A673 (cell line): ENCODE measurements at regions not wholly inside any gene's neighbourhood (a gene's known extent, or its start where the extent isn't known, plus 50 kb on each side); places are given as distances from the start of the nearest gene placed in this dataset.

Experiments
- BruUV-seq: library from RNA; stranded (reverse); fragments of 400-500 nt; replicated peaks from 2 replicates; lab custom pipeline; 2021; lab: Mats Ljungman, UMichigan
- CTCF ChIA-PET: fragments of 300-600 bp; sonication (Branson Sonifier 250); formaldehyde crosslinking; loops from one replicate; lab custom pipeline; 2022; ENCODE audit warnings: antibody characterized with exemption; lab: Charles Lee
- POLR2A ChIA-PET: fragments of 300-600 bp; sonication (Branson Sonifier 250); formaldehyde crosslinking; loops from one replicate; lab custom pipeline; 2022; ENCODE audit warnings: antibody characterized with exemption; ENCODE audit not compliant: low non-redundant PET; lab: Charles Lee
- DNase-seq: peaks from one replicate; pipeline ENCODE4 v3.0.0-alpha.2; 2015; ENCODE audit warnings: low spot score
- H3K27ac ChIP-seq: fragments of 200-600 bp; sonication (generic); 2 replicates; pipeline ENCODE4 v1.5.1; 2016; ENCODE audit warnings: mixed run types, low read depth, mild to moderate bottlenecking, mixed read lengths, antibody characterized with exemption, low read length; ENCODE audit not compliant: poor library complexity, severe bottlenecking
- H3K27me3 ChIP-seq: fragments of 200-600 bp; sonication (generic); replicated peaks from 2 replicates; pipeline ENCODE4 v1.6.1; 2017; ENCODE audit warnings: mixed run types, low read depth, mild to moderate bottlenecking, mixed read lengths, antibody characterized with exemption, low read length; ENCODE audit not compliant: insufficient read depth, poor library complexity
- H3K36me3 ChIP-seq: fragments of 200-600 bp; sonication (generic); 2 replicates; pipeline ENCODE4 v1.6.1; 2016; ENCODE audit warnings: mixed run types, mild to moderate bottlenecking, mixed read lengths, antibody characterized with exemption, low read length; ENCODE audit not compliant: insufficient read depth, poor library complexity, severe bottlenecking
- H3K4me1 ChIP-seq: fragments of 200-600 bp; sonication (generic); 2 replicates; pipeline ENCODE4 v1.6.1; 2017; ENCODE audit warnings: mixed run types, mild to moderate bottlenecking, mixed read lengths, antibody characterized with exemption, low read length; ENCODE audit not compliant: insufficient read depth, poor library complexity, severe bottlenecking
- H3K4me3 ChIP-seq: fragments of 200-600 bp; sonication (generic); 2 replicates; pipeline ENCODE4 v1.5.1; 2016; ENCODE audit warnings: low read depth, mixed run types, mild to moderate bottlenecking, mixed read lengths, low read length; ENCODE audit not compliant: poor library complexity, severe bottlenecking
- H3K9me3 ChIP-seq: fragments of 200-600 bp; sonication (generic); 2 replicates; pipeline ENCODE4 v1.6.1; 2016; ENCODE audit warnings: mixed run types, low read depth, mild to moderate bottlenecking, mixed read lengths, antibody characterized with exemption, low read length; ENCODE audit not compliant: poor library complexity, severe bottlenecking
- CTCF ChIP-seq: fragments of 300-800, 200-600 bp; sonication (generic); conservative IDR thresholded peaks from 2 replicates; pipeline ENCODE4 v1.5.1; 2017; ENCODE audit warnings: low read depth, mild to moderate bottlenecking, antibody characterized with exemption, low read length, moderate library complexity, mixed read lengths
- EZH2 ChIP-seq: fragments of 200-600 bp; sonication (generic); IDR thresholded peaks from 2 replicates; pipeline ENCODE4 v1.6.1; 2017; ENCODE audit warnings: borderline replicate concordance, low read depth, mild to moderate bottlenecking, mixed read lengths, antibody characterized with exemption, low read length; ENCODE audit not compliant: poor library complexity, severe bottlenecking
- intact Hi-C: fragments of 100-400 bp; cut with micrococcal nuclease; formaldehyde crosslinking; loops from one replicate; pipeline ENCODE4 v1.10.0; 2022; ENCODE audit not compliant: unreplicated experiment

- Histone ChIP-seq H3K9me3 (no peaks in the 10 kb centered on the region), H3K36me3 (no peaks in the 10 kb centered on the region), H3K4me1 (no peaks in the 10 kb centered on the region), H3K27me3 (no peaks in the 10 kb centered on the region), H3K4me3 (no peak overlapping the region), H3K27ac (no peak overlapping the region)
- TF ChIP-seq EZH2 = no peak
- ChIA-PET CTCF (no interaction called here), POLR2A (no interaction called here)
- no TSS peak for BruUV-seq
- intact Hi-C loops = no loop called here
- DNase-seq = no peak
Measured at GRCh38 chr4:138859254-138859653, 156.3 kb upstream of the NOCT start.

- CTCF ChIA-PET = no interaction called here
- intact Hi-C loops = no loop called here
Measured at GRCh38 chr4:138858419-138858818, 157.2 kb upstream of the NOCT start.

DNA sequence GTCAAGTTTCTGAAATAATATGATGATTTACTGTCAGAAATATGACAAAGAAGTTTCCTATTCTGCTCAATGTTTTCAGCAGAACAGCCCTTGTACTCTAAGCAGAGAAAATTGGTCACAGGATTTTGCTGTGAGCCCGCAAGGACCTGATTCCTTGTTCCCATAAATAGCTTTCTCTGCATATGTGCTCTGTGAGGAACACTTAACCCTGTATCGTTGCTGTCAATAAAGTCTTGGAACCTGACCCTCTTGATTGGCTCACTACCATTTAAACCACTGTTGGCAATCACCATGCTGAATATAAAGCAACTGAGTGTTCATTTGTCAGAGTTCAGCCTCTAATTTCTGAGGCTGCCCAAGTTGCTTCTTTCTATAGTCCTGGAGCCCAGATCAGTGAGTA, 158.2 kb upstream of the NOCT start:
- no peak for DNase-seq
- ChIA-PET POLR2A (no interaction called here), CTCF (no interaction called here)
- Histone ChIP-seq H3K4me3 (no peak overlapping the region), H3K36me3 (no peaks in the 10 kb centered on the region), H3K9me3 (no peaks in the 10 kb centered on the region), H3K4me1 (no peaks in the 10 kb centered on the region), H3K27me3 (no peaks in the 10 kb centered on the region), H3K27ac (no peak overlapping the region)
- BruUV-seq = no TSS peak
- intact Hi-C loops = no loop called here
- TF ChIP-seq EZH2 (no peak), CTCF (no peak)

More at GRCh38 chr4:138858419-138858818, 157.2 kb upstream of the NOCT start:
- TF ChIP-seq CTCF = no peak
- TF ChIP-seq EZH2 = no peak
- POLR2A ChIA-PET = no interaction called here
- no peaks in the 10 kb centered on the region for H3K36me3 ChIP-seq
- H3K4me3 ChIP-seq = no peak overlapping the region
- no TSS peak for BruUV-seq
- no peak for DNase-seq
- no peaks in the 10 kb centered on the region for H3K4me1 ChIP-seq
- no peak overlapping the region for H3K27ac ChIP-seq
- H3K27me3 ChIP-seq = no peaks in the 10 kb centered on the region
- H3K9me3 ChIP-seq = no peaks in the 10 kb centered on the region

- POLR2A ChIA-PET = no interaction called here
- DNase-seq = no peak
- Histone ChIP-seq H3K4me3 (no peak overlapping the region), H3K9me3 (no peaks in the 10 kb centered on the region), H3K27ac (no peak overlapping the region), H3K27me3 (no peaks in the 10 kb centered on the region), H3K4me1 (no peaks in the 10 kb centered on the region), H3K36me3 (no peaks in the 10 kb centered on the region)
- no TSS peak for BruUV-seq
- TF ChIP-seq CTCF = no peak
- no peak for TF ChIP-seq EZH2
- intact Hi-C loops = no loop called here
- CTCF ChIA-PET = no interaction called here
Measured at GRCh38 chr4:138852681-138853080, 162.9 kb upstream of the NOCT start.
